SK-N-SH (cell line): ENCODE measurements at regions not wholly inside any gene's neighbourhood (a gene's known extent, or its start where the extent isn't known, plus 50 kb on each side); places are given as distances from the start of the nearest gene placed in this dataset.

Source experiments
- CTCF ChIA-PET: fragments of 300-600, 350-600 bp; formaldehyde crosslinking; extraction: SDS; loops from one replicate; lab custom pipeline; 2021; lab: Yijun Ruan, JAX
- POLR2A ChIA-PET: fragments of 350-600 bp; sonication (Branson Sonifier 250); formaldehyde crosslinking; extraction: SDS; loops from one replicate; lab custom pipeline; 2020; ENCODE audit warnings: antibody characterized with exemption, inconsistent platforms; lab: Yijun Ruan, JAX
- DNase-seq: peaks from one replicate; pipeline ENCODE4 v3.0.0; 2012
- H2AFZ ChIP-seq: fragments of 200-600 bp; sonication (generic); 2 replicates; pipeline ENCODE4 v1.8.1; 2016; ENCODE audit warnings: antibody characterized with exemption, mild to moderate bottlenecking, low read depth
- H3F3A ChIP-seq: fragments of 200-600 bp; sonication (generic); replicated peaks from 2 replicates; pipeline ENCODE3; 2016; ENCODE audit warnings: antibody characterized with exemption, mild to moderate bottlenecking; ENCODE audit not compliant: insufficient read depth
- H3K27ac ChIP-seq, 2 experiments: fragments of 200-500 bp in 1 of 2; fragments of 200-600 bp in 1 of 2; sonication (Bioruptor generic) in 1 of 2; sonication (generic), shearing (Covaris generic) in 1 of 2; 2 replicates each; pipeline versions ENCODE4 v1.5.1 to v1.6.1; 2014 to 2016; ENCODE audit warnings: low read depth in 2 of 2, inconsistent platforms in 1 of 2, low read length in 1 of 2, mild to moderate bottlenecking in 1 of 2, mixed read lengths in 1 of 2
- H3K27me3 ChIP-seq: fragments of 200-600 bp; sonication (generic), shearing (Covaris generic); 2 replicates; pipeline ENCODE4 v1.6.1; 2016; ENCODE audit warnings: mixed run types; ENCODE audit not compliant: insufficient read depth
- H3K36me3 ChIP-seq, 2 experiments: fragments of 200-500 bp in 1 of 2; fragments of 200-600 bp in 1 of 2; sonication (Bioruptor generic) in 1 of 2; sonication (generic) in 1 of 2; replicated peaks in 1 of 2; 2 replicates each; pipeline versions ENCODE3 to v1.5.1; 2014 to 2016; ENCODE audit warnings: low read length in 1 of 2, mild to moderate bottlenecking in 1 of 2; ENCODE audit not compliant: insufficient read depth in 2 of 2, control insufficient read depth in 1 of 2
- H3K4me1 ChIP-seq, 2 experiments: fragments of 200-500 bp in 1 of 2; fragments of 200-600 bp in 1 of 2; sonication (Bioruptor generic) in 1 of 2; sonication (generic), shearing (Covaris generic) in 1 of 2; 2 replicates each; pipeline versions ENCODE4 v1.5.1 to v1.6.1; 2014 to 2016; ENCODE audit warnings: low read depth in 1 of 2, low read length in 1 of 2, mixed run types in 1 of 2; ENCODE audit not compliant: insufficient read depth in 2 of 2, control insufficient read depth in 1 of 2
- H3K4me2 ChIP-seq: fragments of 200-600 bp; sonication (generic), shearing (Covaris generic); 2 replicates; pipeline ENCODE4 v1.6.1; 2017; ENCODE audit warnings: mixed run types
- H3K4me3 ChIP-seq, 2 experiments: fragments of 200-500 bp in 1 of 2; fragments of 200-600 bp in 1 of 2; sonication (Bioruptor generic) in 1 of 2; sonication (generic), shearing (Covaris generic) in 1 of 2; 2 replicates each; pipeline versions ENCODE4 v1.5.1 to v1.8.1; 2014 to 2016; ENCODE audit warnings: low read depth in 2 of 2, inconsistent platforms in 1 of 2, low read length in 1 of 2, mild to moderate bottlenecking in 1 of 2, mixed read lengths in 1 of 2, moderate library complexity in 1 of 2
- H3K79me2 ChIP-seq: fragments of 200-600 bp; sonication (generic); 2 replicates; pipeline ENCODE4 v1.8.1; 2017; ENCODE audit warnings: mild to moderate bottlenecking; ENCODE audit not compliant: insufficient read depth
- H3K9ac ChIP-seq: fragments of 200-600 bp; sonication (generic); 2 replicates; pipeline ENCODE4 v1.6.1; 2017; ENCODE audit warnings: mixed run types
- H3K9me2 ChIP-seq: fragments of 200-600 bp; sonication (generic); 2 replicates; pipeline ENCODE4 v1.6.1; 2017; ENCODE audit warnings: mixed run types
- H3K9me3 ChIP-seq: fragments of 200-600 bp; sonication (generic); 2 replicates; pipeline ENCODE4 v1.6.1; 2017; ENCODE audit warnings: mixed run types, mild to moderate bottlenecking, moderate library complexity
- H4K20me1 ChIP-seq: fragments of 200-600 bp; sonication (generic); 2 replicates; pipeline ENCODE4 v1.6.1; 2017; ENCODE audit warnings: mild to moderate bottlenecking, mixed run types; ENCODE audit not compliant: insufficient read depth
- CHD2 ChIP-seq: fragments of 150-350 bp; IDR thresholded peaks from 2 replicates; pipeline ENCODE4 v1.6.1; 2018; ENCODE audit warnings: low read length; ENCODE audit not compliant: partially characterized antibody
- FOXJ3 ChIP-seq: sonication (generic); formaldehyde crosslinking; IDR thresholded peaks from 2 replicates; pipeline ENCODE4 v1.5.1; 2020; ENCODE audit warnings: mild to moderate bottlenecking, missing genetic modification reagents
- FOXM1 ChIP-seq: IDR thresholded peaks from 2 replicates; pipeline ENCODE4 v1.4.0; 2012; ENCODE audit warnings: low read depth, mild to moderate bottlenecking
- IRF3 ChIP-seq: fragments of 150-350 bp; IDR thresholded peaks from 2 replicates; pipeline ENCODE4 v1.6.1; 2016; ENCODE audit warnings: mild to moderate bottlenecking, low read depth, low read length
- JUND ChIP-seq: IDR thresholded peaks from 2 replicates; pipeline ENCODE4 v1.4.0; 2012
- NFIC ChIP-seq: IDR thresholded peaks from 2 replicates; pipeline ENCODE4 v1.4.0; 2012; ENCODE audit warnings: borderline replicate concordance
- NRF1 ChIP-seq: IDR thresholded peaks from 2 replicates; pipeline ENCODE4 v1.6.1; 2012; ENCODE audit warnings: low read depth, mild to moderate bottlenecking, low read length
- RAD21 ChIP-seq: IDR thresholded peaks from 2 replicates; pipeline ENCODE4 v1.6.1; 2012; ENCODE audit warnings: mild to moderate bottlenecking, low read length
- RCOR1 ChIP-seq: fragments of 150-350 bp; IDR thresholded peaks from 2 replicates; pipeline ENCODE4 v1.6.1; 2017; ENCODE audit warnings: antibody characterized with exemption, low read length
- REST ChIP-seq: IDR thresholded peaks from 2 replicates; pipeline ENCODE4 v1.6.1; 2012; ENCODE audit warnings: mild to moderate bottlenecking, low read depth, low read length, moderate library complexity
- RXRA ChIP-seq: IDR thresholded peaks from 2 replicates; pipeline ENCODE4 v1.4.0; 2012; ENCODE audit warnings: low read depth, mild to moderate bottlenecking, borderline replicate concordance
- SIN3A ChIP-seq: IDR thresholded peaks from 2 replicates; pipeline ENCODE4 v1.6.1; 2012; ENCODE audit warnings: low read depth, mild to moderate bottlenecking, low read length, moderate library complexity, borderline replicate concordance
- TAF1 ChIP-seq: IDR thresholded peaks from 2 replicates; pipeline ENCODE4 v1.6.1; 2012; ENCODE audit warnings: low read depth, mild to moderate bottlenecking, low read length, moderate library complexity, borderline replicate concordance
- TCF12 ChIP-seq: IDR thresholded peaks from 2 replicates; pipeline ENCODE4 v1.4.0; 2012
- TEAD4 ChIP-seq: IDR thresholded peaks from 2 replicates; pipeline ENCODE4 v1.4.0; 2012; ENCODE audit warnings: mild to moderate bottlenecking, borderline replicate concordance; ENCODE audit not compliant: insufficient read depth
- USF2 ChIP-seq: fragments of 150-350 bp; IDR thresholded peaks from 2 replicates; pipeline ENCODE4 v1.6.1; 2017; ENCODE audit warnings: antibody characterized with exemption, low read length, low read depth, borderline replicate concordance
- ZBTB33 ChIP-seq: IDR thresholded peaks from 2 replicates; pipeline ENCODE4 v1.4.0; 2012; ENCODE audit warnings: low read depth, borderline replicate concordance
- WGBS: methylation state at CpG from one replicate; pipeline ENCODE4 v1.1.6; 2017; ENCODE audit warnings: low lambda C conversion rate; 5-methylcytosine and 5-hydroxymethylcytosine counted together

GRCh38 chrX:138986235-138986634 is 274.7 kb upstream of the FGF13 start:
- Histone ChIP-seq H3K36me3 (no peaks in the 10 kb centered on the region), H3K4me2 (no peak overlapping the region), H4K20me1 (no peaks in the 10 kb centered on the region), H3K27me3 (no peaks in the 10 kb centered on the region), H3K79me2 (no peaks in the 10 kb centered on the region), H3K9ac (no peak overlapping the region), H3K9me2 (no peaks in the 10 kb centered on the region), H3K27ac (no peak overlapping the region), H3K4me3 (no peak overlapping the region), H3F3A (no peaks in the 10 kb centered on the region), H3K9me3 (no peaks in the 10 kb centered on the region), H2AFZ (no peak overlapping the region), H3K4me1 (no peaks in the 10 kb centered on the region)
- no peak for DNase-seq
- WGBS = 2% methylated on average over 3 of the region's 3 CpGs
- POLR2A ChIA-PET = no interaction called here
- TF ChIP-seq FOXM1 (no peak), NFIC (no peak), FOXJ3 (CRISPR knock-in tag) (no peak), REST (no peak), TCF12 (no peak), IRF3 (no peak), TAF1 (no peak), JUND (no peak), CHD2 (no peak)
- CTCF ChIA-PET = no interaction called here

- Histone ChIP-seq H3K79me2 (no peaks in the 10 kb centered on the region), H3F3A (no peaks in the 10 kb centered on the region), H3K27ac (no peak overlapping the region), H3K4me2 (no peak overlapping the region), H3K4me1 (no peaks in the 10 kb centered on the region), H3K36me3 (no peaks in the 10 kb centered on the region), H3K4me3 (no peak overlapping the region), H3K9ac (no peak overlapping the region), H2AFZ (no peak overlapping the region), H3K27me3 (no peaks in the 10 kb centered on the region), H4K20me1 (no peaks in the 10 kb centered on the region), H3K9me3 (no peaks in the 10 kb centered on the region), H3K9me2 (no peaks in the 10 kb centered on the region)
- POLR2A ChIA-PET = no interaction called here
- CTCF ChIA-PET = no interaction called here
- no peak for DNase-seq
- 8% methylated on average over 4 of the region's 4 CpGs for WGBS
- TF ChIP-seq USF2 (no peak), NRF1 (no peak), RAD21 (no peak), RCOR1 (no peak), TEAD4 (no peak), RXRA (no peak), ZBTB33 (no peak), IRF3 (no peak), CHD2 (no peak), SIN3A (no peak)
Measured at GRCh38 chrX:138982365-138982764, 270.8 kb upstream of the FGF13 start.
